Retinal pigment epithelial cell (primary cell): ENCODE measurements at regions not wholly inside any gene's neighbourhood (a gene's known extent, or its start where the extent isn't known, plus 50 kb on each side); places are given as distances from the start of the nearest gene placed in this dataset.

Experiments
- DNase-seq: peaks from one replicate; pipeline ENCODE4 v3.0.0-alpha.2; 2010; ENCODE audit warnings: low read depth
- H3K4me3 ChIP-seq: 2 replicates; pipeline ENCODE4 v1.5.1; 2011; ENCODE audit warnings: mild to moderate bottlenecking, low read length, control low read depth, moderate library complexity
- TF ChIP-seq, protein P1 (sequence below): conservative IDR thresholded peaks from 2 replicates; pipeline ENCODE4 v1.5.1; 2011; ENCODE audit warnings: low read depth, low read length, control low read depth, inconsistent platforms

- no peak for DNase-seq
- H3K4me3 ChIP-seq, result no peak overlapping the region
- TF ChIP-seq, protein P1, sequence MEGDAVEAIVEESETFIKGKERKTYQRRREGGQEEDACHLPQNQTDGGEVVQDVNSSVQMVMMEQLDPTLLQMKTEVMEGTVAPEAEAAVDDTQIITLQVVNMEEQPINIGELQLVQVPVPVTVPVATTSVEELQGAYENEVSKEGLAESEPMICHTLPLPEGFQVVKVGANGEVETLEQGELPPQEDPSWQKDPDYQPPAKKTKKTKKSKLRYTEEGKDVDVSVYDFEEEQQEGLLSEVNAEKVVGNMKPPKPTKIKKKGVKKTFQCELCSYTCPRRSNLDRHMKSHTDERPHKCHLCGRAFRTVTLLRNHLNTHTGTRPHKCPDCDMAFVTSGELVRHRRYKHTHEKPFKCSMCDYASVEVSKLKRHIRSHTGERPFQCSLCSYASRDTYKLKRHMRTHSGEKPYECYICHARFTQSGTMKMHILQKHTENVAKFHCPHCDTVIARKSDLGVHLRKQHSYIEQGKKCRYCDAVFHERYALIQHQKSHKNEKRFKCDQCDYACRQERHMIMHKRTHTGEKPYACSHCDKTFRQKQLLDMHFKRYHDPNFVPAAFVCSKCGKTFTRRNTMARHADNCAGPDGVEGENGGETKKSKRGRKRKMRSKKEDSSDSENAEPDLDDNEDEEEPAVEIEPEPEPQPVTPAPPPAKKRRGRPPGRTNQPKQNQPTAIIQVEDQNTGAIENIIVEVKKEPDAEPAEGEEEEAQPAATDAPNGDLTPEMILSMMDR, result no peak
Observed at GRCh38 chr2:118689456-118689855, 158.0 kb downstream of the EN1 start.

GRCh38 chr2:118689033-118689432 is 158.4 kb downstream of the EN1 start:
- no peak overlapping the region for H3K4me3 ChIP-seq
- DNase-seq, result no peak
- TF ChIP-seq, protein P1, result no peak

GRCh38 chr2:118687698-118688097 is 159.8 kb downstream of the EN1 start:
- peak; percentile 49 for DNase-seq
- TF ChIP-seq, protein P1, result no peak
- no peak overlapping the region for H3K4me3 ChIP-seq

DNA sequence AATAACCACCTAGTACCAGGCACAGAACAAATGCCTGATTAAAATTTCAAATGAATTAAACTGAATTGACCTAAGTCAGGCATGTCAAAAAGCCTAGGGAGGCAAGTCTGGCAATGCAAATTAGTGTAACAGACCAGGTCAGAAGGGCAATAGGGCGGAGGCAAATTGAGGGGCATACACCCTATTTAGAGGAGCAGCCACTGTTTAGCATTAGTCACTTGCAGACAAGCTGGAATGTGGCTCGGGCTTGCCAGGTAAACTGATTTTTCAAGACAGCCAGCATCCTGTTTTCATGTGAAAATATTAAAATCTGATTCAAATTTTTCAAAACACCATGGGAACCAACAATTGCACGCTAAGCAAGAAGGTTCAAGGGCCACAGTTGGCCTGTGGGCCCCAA is 160.3 kb downstream of the EN1 start:
- DNase-seq, result peak; percentile 55
- TF ChIP-seq, protein P1, result no peak
- H3K4me3 ChIP-seq, result no peak overlapping the region

DNA sequence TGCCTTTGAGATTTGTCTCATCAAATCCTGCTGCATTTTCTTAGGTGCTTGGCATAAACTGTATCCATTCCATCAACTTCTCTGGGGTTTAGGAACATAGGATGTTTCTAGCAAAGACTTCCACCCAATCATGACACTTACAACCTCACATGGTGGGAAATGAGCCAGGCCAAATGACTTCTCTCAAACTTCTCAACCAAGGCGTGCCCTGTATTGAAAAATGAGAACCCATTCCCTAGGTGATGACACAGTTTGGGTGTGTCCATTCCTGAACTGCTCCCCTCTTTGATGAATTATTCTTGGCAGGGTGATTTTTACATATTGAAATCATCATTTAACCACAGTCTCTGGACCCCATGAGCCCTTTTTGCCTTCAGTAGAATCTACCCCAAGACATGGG is 161.1 kb downstream of the EN1 start:
- no peak for DNase-seq
- TF ChIP-seq, protein P1, result no peak
- H3K4me3 ChIP-seq, result no peak overlapping the region

DNA sequence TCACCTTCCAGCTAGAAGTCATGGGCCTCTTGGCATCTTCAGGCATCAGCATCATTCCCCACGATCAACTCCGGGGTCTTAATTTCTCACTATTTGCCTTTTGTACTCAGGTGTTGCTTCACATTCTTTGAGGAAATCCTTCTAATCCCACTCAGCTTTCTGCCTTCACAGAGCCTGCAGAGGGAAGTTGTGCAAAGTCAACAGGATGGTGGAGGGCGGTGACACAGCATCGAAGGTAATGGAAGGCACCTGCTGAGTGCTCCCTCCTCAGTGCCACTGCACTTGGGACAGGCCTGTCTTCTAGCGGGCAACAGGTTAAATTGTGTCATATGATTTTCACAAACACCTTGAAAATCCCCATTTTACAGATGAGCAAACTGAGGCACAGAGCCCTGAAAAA is 164.0 kb downstream of the EN1 start:
- TF ChIP-seq, protein P1, result no peak
- H3K4me3 ChIP-seq, result no peak overlapping the region
- DNase-seq, result no peak

- TF ChIP-seq, protein P1, result no peak
- H3K4me3 ChIP-seq, result no peak overlapping the region
- DNase-seq, result no peak
Observed at GRCh38 chr2:118678985-118679384, 168.5 kb downstream of the EN1 start.
